T-cell (primary cell): ENCODE measurements at regions not wholly inside any gene's neighbourhood (a gene's known extent, or its start where the extent isn't known, plus 50 kb on each side); places are given as distances from the start of the nearest gene placed in this dataset.
"Not testable (repeated sequence)": the region's sequence is repeated elsewhere in the genome, so short reads cannot be mapped to it uniquely, and the experiment has no call there.

Experiments used
- ATAC-seq, 4 experiments: fragments of 200-7000 bp in 3 of 4; fragments of 150-1000 bp in 1 of 4; cut with Tn5 transposase; replicated peaks in 1 of 4; 1 replicate in 3 of 4; 2 replicates in 1 of 4; pipeline ENCODE4 v1.10.0; 2021; ENCODE audit warnings: moderate library complexity in 3 of 4, mild to moderate bottlenecking in 2 of 4, moderate number of reproducible peaks in 1 of 4
- CTCF ChIA-PET, 2 donors: fragments of 300-600 bp; sonication (Branson Sonifier 250); formaldehyde crosslinking; loops; one replicate each; lab custom pipeline; 2022; ENCODE audit warnings: antibody characterized with exemption in 2 of 2; lab: Charles Lee
- POLR2A ChIA-PET, 2 donors: fragments of 300-600 bp; sonication (Branson Sonifier 250); formaldehyde crosslinking; loops; one replicate each; lab custom pipeline; 2022; ENCODE audit warnings: antibody characterized with exemption in 2 of 2; lab: Charles Lee
- DNase-seq, 35 experiments: peaks; one replicate each; pipeline versions ENCODE4 v3.0.0 to v3.0.0-alpha.2; 2013 to 2023
- H3K27ac ChIP-seq: one replicate; pipeline ENCODE4 v1.5.1; 2013; ENCODE audit warnings: low read length
- H3K27me3 ChIP-seq, 2 experiments: replicated peaks in 1 of 2; 1 replicate in 1 of 2; 2 replicates in 1 of 2; pipeline versions ENCODE4 v1.6.1 to v1.7.0; 2013; ENCODE audit warnings: low read length in 1 of 2, mixed read lengths in 1 of 2; ENCODE audit not compliant: control insufficient read depth in 2 of 2, insufficient read depth in 2 of 2; ENCODE audit errors: extremely low read depth in 1 of 2
- H3K36me3 ChIP-seq, 2 donors: 1 replicate in 1 of 2; 2 replicates in 1 of 2; pipeline versions ENCODE4 v1.6.1 to v1.7.0; 2013; ENCODE audit warnings: low read length in 1 of 2; ENCODE audit not compliant: control insufficient read depth in 2 of 2, insufficient read depth in 1 of 2; ENCODE audit errors: extremely low read depth in 1 of 2
- H3K4me1 ChIP-seq, 2 experiments: 1 replicate in 1 of 2; 2 replicates in 1 of 2; pipeline versions ENCODE4 v1.6.1 to v1.7.0; 2013; ENCODE audit warnings: low read length in 2 of 2, mixed read lengths in 1 of 2; ENCODE audit not compliant: insufficient read depth in 2 of 2, control insufficient read depth in 1 of 2; ENCODE audit errors: extremely low read depth in 1 of 2
- H3K4me3 ChIP-seq, 2 donors: 1 replicate in 1 of 2; 2 replicates in 1 of 2; pipeline versions ENCODE4 v1.5.1 to v1.7.0; 2013; ENCODE audit warnings: mild to moderate bottlenecking in 2 of 2, low read length in 1 of 2, moderate library complexity in 1 of 2; ENCODE audit not compliant: control insufficient read depth in 1 of 2; ENCODE audit errors: extremely low read depth in 1 of 2
- H3K9me3 ChIP-seq: 2 replicates; pipeline ENCODE4 v1.7.0; 2013
- H3K27ac Mint-ChIP-seq, 2 donors: one replicate each; pipeline ENCODE4 v1.8.0; 2020 to 2021; ENCODE audit warnings: mild to moderate bottlenecking in 2 of 2, mixed read lengths in 2 of 2
- H3K27me3 Mint-ChIP-seq, 2 donors: one replicate each; pipeline ENCODE4 v1.8.0; 2021 to 2022; ENCODE audit warnings: mixed read lengths in 2 of 2
- H3K36me3 Mint-ChIP-seq: one replicate; pipeline ENCODE4 v1.8.0; 2021; ENCODE audit warnings: mixed read lengths
- H3K4me1 Mint-ChIP-seq, 3 donors: one replicate each; pipeline ENCODE4 v1.8.0; 2020 to 2022; ENCODE audit warnings: mixed read lengths in 3 of 3, mild to moderate bottlenecking in 1 of 3
- H3K4me3 Mint-ChIP-seq, 3 donors: one replicate each; pipeline ENCODE4 v1.8.0; 2020 to 2022; ENCODE audit warnings: mild to moderate bottlenecking in 3 of 3, mixed read lengths in 3 of 3, moderate library complexity in 3 of 3
- H3K9me3 Mint-ChIP-seq, 3 donors: one replicate each; pipeline ENCODE4 v1.8.0; 2020 to 2022; ENCODE audit warnings: mixed read lengths in 3 of 3
- WGBS: methylation state at CpG from one replicate; pipeline ENCODE4 v1.1.5; 2013; ENCODE audit warnings: missing lambda C conversion rate; ENCODE audit not compliant: insufficient coverage; 5-methylcytosine and 5-hydroxymethylcytosine counted together

- H3K36me3 Mint-ChIP-seq, H3K9me3 Mint-ChIP-seq, H3K4me1 ChIP-seq, H3K27ac ChIP-seq, ATAC-seq, H3K9me3 ChIP-seq, H3K27ac Mint-ChIP-seq, H3K4me3 ChIP-seq, H3K4me1 Mint-ChIP-seq, H3K27me3 Mint-ChIP-seq, H3K4me3 Mint-ChIP-seq, H3K36me3 ChIP-seq, H3K27me3 ChIP-seq, CTCF ChIA-PET, POLR2A ChIA-PET, DNase-seq: not testable (repeated sequence)
- 89% methylated on average over 6 of the region's 28 CpGs for WGBS
Measured at GRCh38 chr2:132220589-132220988, 58.8 kb upstream of the ANKRD30BL start.

- DNase-seq, ATAC-seq, H3K36me3 Mint-ChIP-seq, H3K4me3 ChIP-seq, POLR2A ChIA-PET, H3K36me3 ChIP-seq, H3K9me3 Mint-ChIP-seq, H3K4me1 ChIP-seq, H3K4me1 Mint-ChIP-seq, H3K27me3 ChIP-seq, H3K4me3 Mint-ChIP-seq, H3K27ac Mint-ChIP-seq, CTCF ChIA-PET, H3K9me3 ChIP-seq, H3K27me3 Mint-ChIP-seq, H3K27ac ChIP-seq: not testable (repeated sequence)
- WGBS, result no CpG with 5 or more reads among the region's 30 CpGs
Measured at GRCh38 chr2:132221886-132222285, 60.1 kb upstream of the ANKRD30BL start.

- Histone ChIP-seq H3K4me1 (peaks cover 0 to 5% of the 10 kb centered on the region in 2 experiments), H3K9me3 (no peaks in the 10 kb centered on the region), H3K4me3 (no peak overlapping the region), H3K27me3 (peaks cover 0 to 12% of the 10 kb centered on the region in 2 experiments), H3K27ac (no peak overlapping the region), H3K36me3 (no peaks in the 10 kb centered on the region)
- no peak overlapping the region for H3K4me3 Mint-ChIP-seq
- CTCF ChIA-PET, result interaction anchor here in 1 of 2 donors (0.6 kb wide), 1 partner anchor 17 kb away, joined by 7 read pairs; no protein-coding TSS in a partner anchor
- no peaks in the 10 kb centered on the region for H3K4me1 Mint-ChIP-seq
- DNase-seq (no peak), ATAC-seq (no peak)
- WGBS, result 90% methylated on average over 20 of the region's 38 CpGs
- POLR2A ChIA-PET, result no interaction called here
- H3K36me3 Mint-ChIP-seq, result no peaks in the 10 kb centered on the region
- no peak overlapping the region for H3K27ac Mint-ChIP-seq
- H3K9me3 Mint-ChIP-seq, result peaks cover 5 to 21% (median 16%) of the 10 kb centered on the region in 3 donors
- peaks cover 7 to 13% of the 10 kb centered on the region in 2 donors for H3K27me3 Mint-ChIP-seq
Measured at GRCh38 chr2:132252191-132252893, 90.6 kb upstream of the ANKRD30BL start.

DNA sequence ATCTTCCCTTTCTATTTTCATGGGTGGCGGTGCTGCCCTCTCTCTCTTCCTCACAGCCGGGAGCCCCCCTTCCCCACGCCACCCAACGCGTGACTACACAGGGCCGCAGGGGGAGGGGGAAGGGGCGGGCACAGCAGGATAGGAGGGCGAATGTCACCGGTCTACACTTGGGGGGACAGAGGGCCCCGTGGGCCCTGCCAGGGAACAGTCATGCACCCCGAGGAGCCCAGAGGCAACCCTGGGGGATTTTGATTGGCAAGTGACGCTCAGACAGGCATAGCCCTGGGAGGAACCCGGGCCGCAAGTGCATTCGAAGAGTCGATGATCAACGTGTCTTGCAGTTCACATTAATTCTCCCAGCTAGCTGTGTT, 91.1 kb upstream of the ANKRD30BL start:
- H3K9me3 Mint-ChIP-seq, result peaks cover 5 to 21% (median 16%) of the 10 kb centered on the region in 3 donors
- no peaks in the 10 kb centered on the region for H3K36me3 Mint-ChIP-seq
- Histone ChIP-seq H3K27me3 (peaks cover 0 to 17% of the 10 kb centered on the region in 2 experiments), H3K27ac (no peak overlapping the region), H3K4me1 (peaks cover 0 to 5% of the 10 kb centered on the region in 2 experiments), H3K36me3 (no peaks in the 10 kb centered on the region), H3K9me3 (no peaks in the 10 kb centered on the region), H3K4me3 (no peak overlapping the region)
- peaks cover 7 to 15% of the 10 kb centered on the region in 2 donors for H3K27me3 Mint-ChIP-seq
- ATAC-seq (no peak), DNase-seq (no peak)
- POLR2A ChIA-PET, result no interaction called here
- no peak overlapping the region for H3K27ac Mint-ChIP-seq
- H3K4me1 Mint-ChIP-seq, result no peaks in the 10 kb centered on the region
- WGBS, result 93% methylated on average over 10 of the region's 17 CpGs
- CTCF ChIA-PET, result interaction anchor here in 1 of 2 donors (0.6 kb wide), 1 partner anchor 16 kb away, joined by 7 read pairs; no protein-coding TSS in a partner anchor
- no peak overlapping the region for H3K4me3 Mint-ChIP-seq

GRCh38 chr2:132253496-132254305, 91.9 kb upstream of the ANKRD30BL start:
- no peak for DNase-seq
- Histone ChIP-seq H3K27me3 (peaks cover 0 to 20% of the 10 kb centered on the region in 2 experiments), H3K4me3 (no peak overlapping the region), H3K4me1 (peaks cover 0 to 5% of the 10 kb centered on the region in 2 experiments), H3K9me3 (no peaks in the 10 kb centered on the region), H3K36me3 (no peaks in the 10 kb centered on the region), H3K27ac (no peak overlapping the region)
- ATAC-seq, result no peak
- 95% methylated on average over 41 of the region's 50 CpGs for WGBS
- ChIA-PET POLR2A (no interaction called here), CTCF (no interaction called here)
- Mint-ChIP-seq H3K4me1 (no peaks in the 10 kb centered on the region), H3K4me3 (no peak overlapping the region), H3K27ac (no peak overlapping the region), H3K36me3 (no peaks in the 10 kb centered on the region), H3K27me3 (peaks cover 7 to 15% of the 10 kb centered on the region in 2 donors), H3K9me3 (peaks cover 1 to 16% (median 15%) of the 10 kb centered on the region in 3 donors)

GRCh38 chr2:132254306-132254919, 92.7 kb upstream of the ANKRD30BL start:
- POLR2A ChIA-PET, DNase-seq: not testable (repeated sequence)

More at GRCh38 chr2:132254306-132254919, 92.7 kb upstream of the ANKRD30BL start:
- H3K4me1 ChIP-seq, H3K36me3 Mint-ChIP-seq, H3K9me3 ChIP-seq, H3K4me3 ChIP-seq, ATAC-seq, H3K36me3 ChIP-seq, H3K27ac ChIP-seq, H3K4me1 Mint-ChIP-seq, H3K27ac Mint-ChIP-seq, CTCF ChIA-PET, H3K4me3 Mint-ChIP-seq: not testable (repeated sequence)
- H3K9me3 Mint-ChIP-seq, result peaks cover 0 to 15% (median 14%) of the 10 kb centered on the region in 3 donors
- H3K27me3 Mint-ChIP-seq, result peaks cover 10 to 20% of the 10 kb centered on the region in 2 donors
- WGBS, result 91% methylated on average over 20 of the region's 25 CpGs
- peaks cover 0 to 20% of the 10 kb centered on the region in 2 experiments for H3K27me3 ChIP-seq
